HepG2 (cell line): ENCODE measurements at regions not wholly inside any gene's neighbourhood (a gene's known extent, or its start where the extent isn't known, plus 50 kb on each side); places are given as distances from the start of the nearest gene placed in this dataset.

Source experiments
- DNMT3B ChIP-seq: conservative IDR thresholded peaks from 2 replicates; pipeline ENCODE4 v1.6.1; 2016; ENCODE audit warnings: missing biosample characterization, control low read depth
- GABPA ChIP-seq, 2 experiments: IDR thresholded peaks; 2 replicates each; pipeline ENCODE4 v1.6.1; 2011 to 2016; ENCODE audit warnings: low read depth in 2 of 2, low read length in 1 of 2, missing biosample characterization in 1 of 2, missing genetic modification characterization in 1 of 2
- HDAC2 ChIP-seq: sonication (generic); formaldehyde crosslinking; IDR thresholded peaks from 2 replicates; pipeline ENCODE4 v1.4.0; 2020; ENCODE audit warnings: missing genetic modification reagents
- JUN ChIP-seq: sonication (generic); formaldehyde crosslinking; IDR thresholded peaks from 2 replicates; pipeline ENCODE4 v1.4.0; 2020; ENCODE audit warnings: mild to moderate bottlenecking, missing genetic modification reagents
- POLR2A ChIP-seq, 2 experiments: IDR thresholded peaks; 2 replicates each; pipeline ENCODE4 v1.6.1; 2011; ENCODE audit warnings: low read depth in 2 of 2, low read length in 2 of 2, mild to moderate bottlenecking in 1 of 2, moderate library complexity in 1 of 2; ENCODE audit not compliant: insufficient read depth in 1 of 2
- RARG ChIP-seq: sonication (generic); formaldehyde crosslinking; IDR thresholded peaks from 2 replicates; pipeline ENCODE4 v1.4.0; 2020; ENCODE audit warnings: low read depth, mild to moderate bottlenecking, missing genetic modification reagents
- RFX5 ChIP-seq: IDR thresholded peaks from 2 replicates; pipeline ENCODE4 v1.6.1; 2011; ENCODE audit warnings: low read depth, low read length, improper control_type of control experiment
- ZFX ChIP-seq: sonication (generic); formaldehyde crosslinking; IDR thresholded peaks from 2 replicates; pipeline ENCODE4 v1.4.0; 2020; ENCODE audit warnings: mild to moderate bottlenecking, low read depth, missing genetic modification reagents, moderate library complexity
- ZNF282 ChIP-seq: fragments of 450-650 bp; IDR thresholded peaks from 2 replicates; pipeline ENCODE4 v1.6.1; 2018; ENCODE audit not compliant: partially characterized antibody
- ZNF614 ChIP-seq: IDR thresholded peaks from 2 replicates; pipeline ENCODE4 v1.6.1; 2018; ENCODE audit warnings: missing biosample characterization, missing genetic modification reagents, inconsistent platforms, borderline replicate concordance
- TF ChIP-seq, protein P1 (sequence below): sonication (generic); formaldehyde crosslinking; IDR thresholded peaks from 2 replicates; pipeline ENCODE4 v1.5.0; 2020; ENCODE audit warnings: mild to moderate bottlenecking, missing genetic modification reagents, moderate library complexity
- TF ChIP-seq, protein P2 (sequence below): sonication (generic); formaldehyde crosslinking; IDR thresholded peaks from 2 replicates; pipeline ENCODE4 v1.5.0; 2020; ENCODE audit warnings: mild to moderate bottlenecking, missing genetic modification reagents
- TF ChIP-seq, protein P3 (sequence below): sonication (generic); formaldehyde crosslinking; IDR thresholded peaks from 2 replicates; pipeline ENCODE4 v1.4.0; 2020; ENCODE audit warnings: missing genetic modification reagents, borderline replicate concordance

DNA sequence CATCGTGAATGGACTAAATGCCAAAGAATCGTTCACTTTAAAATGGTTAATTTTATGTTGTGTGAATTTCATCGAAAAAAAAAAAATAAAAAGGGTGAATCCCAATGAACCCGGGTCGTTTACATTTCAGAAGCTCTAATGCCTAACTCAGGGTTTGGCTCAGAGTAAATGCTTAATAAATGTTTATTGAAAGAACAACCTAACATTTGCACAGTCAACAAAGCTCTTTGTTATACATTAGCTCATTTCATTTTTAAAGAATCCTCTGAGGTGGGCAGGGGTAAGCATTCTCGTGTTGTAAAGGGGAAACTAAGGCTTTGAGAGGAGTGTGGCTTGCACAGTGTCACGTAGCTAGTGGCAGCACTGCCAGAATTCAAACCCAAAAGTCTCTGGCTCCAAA, 109.5 kb downstream of the RPLP1 start:
- TF ChIP-seq GABPA (IDR thresholded peaks at IDR 0.05; ENCODE audit: low read depth, low read length) (no peak), GABPA (CRISPR knock-in tag; IDR thresholded peaks at IDR 0.05; ENCODE audit: low read depth) (no peak), RARG (no peak), ZFX (CRISPR knock-in tag) (no peak), HDAC2 (CRISPR knock-in tag) (no peak), POLR2A (IDR thresholded peaks at IDR 0.05; ENCODE audit: insufficient read depth in 1 of 2, low read depth in 2 of 2, low read length in 2 of 2) (no peak), JUN (CRISPR knock-in tag) (no peak), RFX5 (no peak), ZNF282 (no peak), ZNF614 (CRISPR knock-in tag) (no peak), DNMT3B (CRISPR knock-in tag) (no peak)
- TF ChIP-seq, protein P1, sequence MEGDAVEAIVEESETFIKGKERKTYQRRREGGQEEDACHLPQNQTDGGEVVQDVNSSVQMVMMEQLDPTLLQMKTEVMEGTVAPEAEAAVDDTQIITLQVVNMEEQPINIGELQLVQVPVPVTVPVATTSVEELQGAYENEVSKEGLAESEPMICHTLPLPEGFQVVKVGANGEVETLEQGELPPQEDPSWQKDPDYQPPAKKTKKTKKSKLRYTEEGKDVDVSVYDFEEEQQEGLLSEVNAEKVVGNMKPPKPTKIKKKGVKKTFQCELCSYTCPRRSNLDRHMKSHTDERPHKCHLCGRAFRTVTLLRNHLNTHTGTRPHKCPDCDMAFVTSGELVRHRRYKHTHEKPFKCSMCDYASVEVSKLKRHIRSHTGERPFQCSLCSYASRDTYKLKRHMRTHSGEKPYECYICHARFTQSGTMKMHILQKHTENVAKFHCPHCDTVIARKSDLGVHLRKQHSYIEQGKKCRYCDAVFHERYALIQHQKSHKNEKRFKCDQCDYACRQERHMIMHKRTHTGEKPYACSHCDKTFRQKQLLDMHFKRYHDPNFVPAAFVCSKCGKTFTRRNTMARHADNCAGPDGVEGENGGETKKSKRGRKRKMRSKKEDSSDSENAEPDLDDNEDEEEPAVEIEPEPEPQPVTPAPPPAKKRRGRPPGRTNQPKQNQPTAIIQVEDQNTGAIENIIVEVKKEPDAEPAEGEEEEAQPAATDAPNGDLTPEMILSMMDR (CRISPR knock-in tag): no peak
- TF ChIP-seq, protein P2, sequence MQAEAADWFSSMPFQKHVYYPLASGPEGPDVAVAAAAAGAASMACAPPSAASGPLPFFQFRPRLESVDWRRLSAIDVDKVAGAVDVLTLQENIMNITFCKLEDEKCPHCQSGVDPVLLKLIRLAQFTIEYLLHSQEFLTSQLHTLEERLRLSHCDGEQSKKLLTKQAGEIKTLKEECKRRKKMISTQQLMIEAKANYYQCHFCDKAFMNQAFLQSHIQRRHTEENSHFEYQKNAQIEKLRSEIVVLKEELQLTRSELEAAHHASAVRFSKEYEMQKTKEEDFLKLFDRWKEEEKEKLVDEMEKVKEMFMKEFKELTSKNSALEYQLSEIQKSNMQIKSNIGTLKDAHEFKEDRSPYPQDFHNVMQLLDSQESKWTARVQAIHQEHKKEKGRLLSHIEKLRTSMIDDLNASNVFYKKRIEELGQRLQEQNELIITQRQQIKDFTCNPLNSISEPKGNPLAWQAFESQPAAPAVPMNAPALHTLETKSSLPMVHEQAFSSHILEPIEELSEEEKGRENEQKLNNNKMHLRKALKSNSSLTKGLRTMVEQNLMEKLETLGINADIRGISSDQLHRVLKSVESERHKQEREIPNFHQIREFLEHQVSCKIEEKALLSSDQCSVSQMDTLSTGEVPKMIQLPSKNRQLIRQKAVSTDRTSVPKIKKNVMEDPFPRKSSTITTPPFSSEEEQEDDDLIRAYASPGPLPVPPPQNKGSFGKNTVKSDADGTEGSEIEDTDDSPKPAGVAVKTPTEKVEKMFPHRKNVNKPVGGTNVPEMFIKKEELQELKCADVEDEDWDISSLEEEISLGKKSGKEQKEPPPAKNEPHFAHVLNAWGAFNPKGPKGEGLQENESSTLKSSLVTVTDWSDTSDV (CRISPR knock-in tag): no peak
- TF ChIP-seq, protein P3, sequence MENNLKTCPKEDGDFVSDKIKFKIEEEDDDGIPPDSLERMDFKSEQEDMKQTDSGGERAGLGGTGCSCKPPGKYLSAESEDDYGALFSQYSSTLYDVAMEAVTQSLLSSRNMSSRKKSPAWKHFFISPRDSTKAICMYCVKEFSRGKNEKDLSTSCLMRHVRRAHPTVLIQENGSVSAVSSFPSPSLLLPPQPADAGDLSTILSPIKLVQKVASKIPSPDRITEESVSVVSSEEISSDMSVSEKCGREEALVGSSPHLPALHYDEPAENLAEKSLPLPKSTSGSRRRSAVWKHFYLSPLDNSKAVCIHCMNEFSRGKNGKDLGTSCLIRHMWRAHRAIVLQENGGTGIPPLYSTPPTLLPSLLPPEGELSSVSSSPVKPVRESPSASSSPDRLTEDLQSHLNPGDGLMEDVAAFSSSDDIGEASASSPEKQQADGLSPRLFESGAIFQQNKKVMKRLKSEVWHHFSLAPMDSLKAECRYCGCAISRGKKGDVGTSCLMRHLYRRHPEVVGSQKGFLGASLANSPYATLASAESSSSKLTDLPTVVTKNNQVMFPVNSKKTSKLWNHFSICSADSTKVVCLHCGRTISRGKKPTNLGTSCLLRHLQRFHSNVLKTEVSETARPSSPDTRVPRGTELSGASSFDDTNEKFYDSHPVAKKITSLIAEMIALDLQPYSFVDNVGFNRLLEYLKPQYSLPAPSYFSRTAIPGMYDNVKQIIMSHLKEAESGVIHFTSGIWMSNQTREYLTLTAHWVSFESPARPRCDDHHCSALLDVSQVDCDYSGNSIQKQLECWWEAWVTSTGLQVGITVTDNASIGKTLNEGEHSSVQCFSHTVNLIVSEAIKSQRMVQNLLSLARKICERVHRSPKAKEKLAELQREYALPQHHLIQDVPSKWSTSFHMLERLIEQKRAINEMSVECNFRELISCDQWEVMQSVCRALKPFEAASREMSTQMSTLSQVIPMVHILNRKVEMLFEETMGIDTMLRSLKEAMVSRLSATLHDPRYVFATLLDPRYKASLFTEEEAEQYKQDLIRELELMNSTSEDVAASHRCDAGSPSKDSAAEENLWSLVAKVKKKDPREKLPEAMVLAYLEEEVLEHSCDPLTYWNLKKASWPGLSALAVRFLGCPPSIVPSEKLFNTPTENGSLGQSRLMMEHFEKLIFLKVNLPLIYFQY (CRISPR knock-in tag): no peak
